GM18870 (cell line): ENCODE measurements at regions not wholly inside any gene's neighbourhood (a gene's known extent, or its start where the extent isn't known, plus 50 kb on each side); places are given as distances from the start of the nearest gene placed in this dataset.
"Not testable (repeated sequence)": the region's sequence is repeated elsewhere in the genome, so short reads cannot be mapped to it uniquely, and the experiment has no call there.

ENCODE experiments used
- ATAC-seq: cut with Tn5 transposase; IDR thresholded peaks from one replicate; pipeline ENCODE4 v1.9.1; 2021; ENCODE audit warnings: moderate library complexity; ENCODE audit not compliant: unreplicated experiment

DNA sequence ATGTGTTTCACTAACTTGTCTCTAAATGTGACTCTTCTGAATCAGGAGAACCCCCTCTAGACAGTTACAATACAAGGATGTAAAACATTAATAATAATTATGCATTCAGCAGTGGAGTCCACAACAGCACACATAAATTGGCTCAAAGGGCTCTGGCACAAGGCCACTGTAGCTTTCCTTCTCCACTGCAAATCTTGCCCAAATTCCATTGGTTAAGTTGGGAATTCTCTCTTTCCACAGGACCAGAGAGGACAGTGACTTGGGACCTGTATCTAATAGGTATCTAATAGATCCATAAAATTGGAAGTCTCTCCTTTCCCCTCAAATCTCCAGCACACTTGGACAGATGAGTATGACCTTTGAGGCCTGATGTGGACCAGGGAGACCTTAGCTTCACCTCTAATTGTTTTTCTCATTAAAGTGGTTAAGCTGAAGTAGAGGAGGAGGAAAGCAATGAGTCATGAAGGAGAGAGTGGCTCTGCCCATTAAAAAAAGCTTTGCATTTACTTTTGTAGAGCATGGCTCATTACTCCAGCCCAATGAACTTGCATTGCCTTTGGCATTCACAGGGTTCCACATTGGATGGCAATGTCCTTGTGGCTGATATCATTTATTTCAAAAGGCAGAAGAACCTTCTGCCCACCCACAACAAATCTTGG, 72.3 kb upstream of the SH3RF1 start:
- ATAC-seq: no peak

DNA sequence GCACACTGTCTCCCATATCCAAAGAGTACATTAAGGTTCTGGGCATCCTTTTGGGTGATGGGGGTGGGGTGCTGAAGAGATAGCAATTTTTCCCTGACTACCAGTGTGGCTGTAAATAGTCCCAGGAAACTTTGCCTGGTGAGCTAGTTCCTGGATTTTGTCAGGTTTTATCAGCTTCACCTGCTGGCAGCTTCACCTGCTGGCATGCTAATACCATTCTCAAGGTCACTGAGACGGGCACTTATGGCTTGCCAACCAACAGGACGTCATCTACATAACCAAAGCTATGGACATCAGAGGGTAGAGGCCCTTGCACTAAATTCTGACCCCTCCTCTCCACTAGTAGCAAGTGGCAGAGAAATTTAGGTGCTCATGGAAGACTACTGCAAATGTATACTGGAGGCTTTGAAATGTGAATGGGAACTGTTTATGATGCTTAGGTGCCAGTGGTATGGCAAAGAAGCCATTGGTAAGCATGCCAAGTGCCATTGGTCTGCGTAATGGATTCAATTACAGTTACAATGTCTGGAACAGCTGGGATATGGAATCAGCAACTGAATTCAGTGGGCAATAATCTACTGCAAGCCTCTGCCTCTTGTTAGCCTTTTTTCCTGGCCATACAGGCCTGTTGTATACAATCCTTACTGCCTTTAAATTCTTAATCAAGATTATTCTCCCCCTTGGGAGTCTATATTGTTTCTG, 71.6 kb upstream of the SH3RF1 start:
- no peak for ATAC-seq

DNA sequence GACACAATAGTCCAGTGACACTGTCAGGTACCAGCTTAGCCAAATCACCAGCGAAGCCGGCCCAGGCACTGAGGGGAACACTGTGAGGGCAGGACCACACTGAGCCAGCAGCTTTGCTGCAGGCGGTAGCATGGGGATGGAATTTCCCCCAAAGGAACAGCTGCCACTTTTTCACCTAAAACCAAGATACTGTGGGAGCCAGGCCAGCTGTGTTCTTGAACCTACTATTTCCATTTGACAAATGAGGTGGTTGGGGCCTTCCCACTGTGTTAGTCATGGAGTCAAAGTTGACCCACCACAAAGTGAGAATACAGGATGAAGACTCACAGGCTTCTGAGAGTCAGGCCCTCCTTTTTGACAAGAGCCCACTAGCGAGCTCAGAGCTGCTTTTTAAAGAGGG, 70.7 kb upstream of the SH3RF1 start:
- peak; percentile 87 for ATAC-seq

DNA sequence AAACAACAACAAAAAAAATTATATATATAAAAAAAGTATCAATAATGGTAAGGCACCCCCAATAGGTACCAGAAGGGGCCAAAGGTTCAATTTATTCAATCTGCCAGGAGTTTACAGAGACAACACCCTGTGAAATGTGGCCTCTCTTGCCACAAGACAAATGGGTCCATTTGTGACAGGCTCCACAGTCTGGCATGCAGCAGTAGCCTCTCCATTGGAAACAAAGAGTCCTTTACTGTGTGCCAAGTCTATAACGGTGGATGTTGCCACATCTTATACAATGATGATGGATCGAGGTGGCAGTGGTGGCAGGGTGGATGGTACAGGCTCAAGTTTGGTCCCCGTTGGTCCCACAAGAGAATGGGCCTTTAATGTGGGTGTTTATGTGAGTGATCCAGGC, 70.1 kb upstream of the SH3RF1 start:
- ATAC-seq: no peak

DNA sequence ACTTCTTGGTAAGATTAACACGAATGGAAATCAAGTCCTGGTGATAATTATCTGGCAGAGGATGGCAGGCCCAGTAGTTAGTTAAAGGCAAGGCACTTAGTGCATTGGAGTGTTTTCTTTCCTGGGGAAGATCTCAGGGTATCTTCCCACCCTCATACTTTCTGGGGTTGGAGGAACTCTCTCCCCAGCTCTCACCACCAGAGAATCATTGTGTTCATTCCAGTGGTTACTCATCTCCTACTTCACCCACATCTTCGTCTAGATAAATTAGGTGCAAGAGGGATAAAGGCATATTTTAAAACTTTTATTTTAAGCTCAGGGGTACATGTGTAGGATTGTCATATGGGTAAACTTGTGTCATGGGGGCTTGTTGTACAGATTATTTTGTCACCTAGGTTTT, 67.5 kb upstream of the SH3RF1 start:
- ATAC-seq: no peak

DNA sequence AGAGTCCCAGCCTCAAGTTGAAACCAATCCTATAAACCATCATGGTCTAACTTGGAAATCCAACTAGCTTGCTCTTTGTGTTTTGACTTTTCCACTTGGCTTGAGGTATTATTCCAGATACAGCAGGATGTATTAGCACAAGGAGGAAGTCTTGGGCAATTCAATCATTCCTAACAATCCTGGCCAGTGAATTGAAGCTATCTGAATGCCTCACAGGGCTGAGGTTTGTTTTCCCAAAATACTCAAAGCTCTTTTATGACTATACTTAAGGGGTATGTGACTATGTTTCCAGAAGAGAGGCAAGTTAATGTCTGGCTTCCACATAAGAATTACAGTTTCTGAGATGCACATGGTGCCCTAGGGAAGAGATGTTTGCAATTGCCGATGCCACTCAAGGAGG, 66.8 kb upstream of the SH3RF1 start:
- no peak for ATAC-seq

DNA sequence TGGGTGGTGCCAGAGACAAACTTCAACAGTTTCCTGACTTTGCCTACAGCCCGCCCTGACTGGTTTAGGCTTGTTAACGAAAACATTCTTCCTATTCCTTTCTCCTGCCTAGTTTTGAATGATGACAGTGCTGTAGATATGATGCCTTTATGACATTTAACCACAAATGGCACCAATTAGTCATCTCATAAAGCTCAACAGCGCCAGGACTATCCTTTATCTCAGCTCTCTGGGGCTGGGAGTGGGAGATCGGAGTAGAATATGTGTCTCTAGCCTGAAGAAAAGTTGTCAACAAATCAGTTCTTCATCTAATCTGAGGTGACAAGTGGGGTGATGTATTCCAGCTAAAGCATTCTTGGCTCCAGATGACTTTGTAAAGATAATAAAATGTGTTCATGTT, 64.6 kb upstream of the SH3RF1 start:
- ATAC-seq: no peak

DNA sequence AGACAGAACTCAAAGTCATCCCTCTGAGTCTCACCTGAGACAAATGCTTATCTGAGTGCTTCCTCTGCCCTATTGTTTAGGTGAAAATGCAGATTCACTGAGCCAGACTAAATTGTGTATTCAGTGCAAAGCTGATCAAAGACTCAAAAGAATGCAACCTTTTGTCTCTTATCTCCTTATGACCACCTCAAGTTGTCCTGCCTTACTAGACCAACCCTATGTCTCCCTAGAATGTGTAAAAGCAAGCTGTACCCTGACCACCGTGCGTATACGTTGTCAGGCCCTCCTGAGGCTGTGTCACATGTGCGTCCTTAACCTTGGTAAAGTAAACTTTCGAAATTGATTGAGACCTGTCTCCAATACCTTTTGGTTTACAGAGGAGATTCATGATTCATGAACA, 63.6 kb upstream of the SH3RF1 start:
- ATAC-seq: no peak

DNA sequence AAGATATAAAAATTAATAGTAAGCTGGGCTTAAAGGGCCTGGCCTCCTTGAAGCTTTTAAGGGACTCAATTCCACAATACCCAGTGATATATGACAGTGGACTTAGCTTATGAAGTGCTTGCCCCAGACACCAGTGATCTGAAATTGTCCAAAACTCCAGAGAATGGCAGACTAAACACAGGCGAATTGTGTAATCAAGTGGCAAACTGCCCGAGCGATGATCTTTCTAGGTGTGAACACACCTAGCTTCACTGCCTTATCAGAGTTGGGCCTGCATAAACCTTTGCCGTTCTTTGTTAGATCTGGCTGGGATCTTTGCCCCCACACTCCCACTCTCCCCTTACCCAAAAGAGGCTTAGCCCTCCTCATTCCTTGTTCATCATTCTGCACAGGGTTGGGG, 62.5 kb upstream of the SH3RF1 start:
- no peak for ATAC-seq

DNA sequence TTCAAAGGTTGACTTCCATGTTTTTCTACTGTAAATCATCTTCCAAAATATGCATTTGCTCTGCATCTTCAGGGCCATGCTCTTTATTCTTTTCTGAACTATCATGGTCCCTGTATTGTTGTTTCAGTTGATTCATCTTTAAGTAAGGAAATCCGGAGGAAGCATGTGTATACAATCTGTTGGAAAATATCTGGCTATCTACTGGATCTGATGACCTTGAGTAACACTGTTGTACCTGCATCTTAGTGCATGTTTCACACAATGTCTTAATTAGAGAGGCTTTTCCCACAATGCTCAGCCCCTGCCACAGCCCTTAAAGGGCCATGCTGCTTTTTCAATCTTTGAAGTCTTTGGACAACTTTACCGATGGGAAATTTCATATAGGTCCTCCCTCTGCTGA, 61.8 kb upstream of the SH3RF1 start:
- no peak for ATAC-seq

DNA sequence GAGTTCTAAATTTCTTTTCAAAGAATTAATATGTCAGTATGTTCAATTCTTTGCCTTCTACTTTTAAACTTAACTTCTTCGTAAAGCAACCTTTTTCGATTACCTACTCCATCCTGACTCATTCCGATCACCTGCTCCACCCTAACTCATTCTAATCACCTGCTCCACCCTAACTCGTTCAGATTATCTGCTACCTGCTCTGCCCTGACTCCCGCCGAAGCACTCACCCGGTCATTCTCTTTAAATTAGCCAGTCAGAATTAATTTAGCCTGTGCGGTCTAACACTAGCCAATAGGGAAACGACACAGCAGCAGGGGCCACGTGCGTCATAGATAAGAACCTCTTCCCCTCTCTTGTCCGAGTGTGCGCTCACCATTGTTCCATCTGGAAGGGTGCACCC, 60.1 kb upstream of the SH3RF1 start:
- no peak for ATAC-seq

DNA sequence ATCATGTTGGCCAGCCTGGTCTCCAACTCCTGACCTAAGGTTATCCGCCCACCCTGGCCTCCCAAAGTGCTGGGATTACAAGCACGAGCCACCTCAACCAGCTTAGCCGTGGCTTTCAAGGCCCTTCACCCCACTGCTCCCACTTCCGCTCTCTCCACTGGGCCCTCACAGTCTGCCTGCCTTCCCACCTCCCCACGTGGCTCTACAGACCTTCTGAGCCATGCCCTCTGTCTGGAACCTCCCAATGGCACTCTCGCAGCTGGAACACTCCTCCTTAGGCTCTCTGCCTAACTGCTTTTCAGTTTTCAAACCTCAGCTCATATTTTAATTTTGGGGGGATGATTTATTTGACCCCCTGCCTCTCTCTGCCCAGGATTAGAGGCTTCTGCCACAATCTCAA, 59.3 kb upstream of the SH3RF1 start:
- ATAC-seq: no peak

DNA sequence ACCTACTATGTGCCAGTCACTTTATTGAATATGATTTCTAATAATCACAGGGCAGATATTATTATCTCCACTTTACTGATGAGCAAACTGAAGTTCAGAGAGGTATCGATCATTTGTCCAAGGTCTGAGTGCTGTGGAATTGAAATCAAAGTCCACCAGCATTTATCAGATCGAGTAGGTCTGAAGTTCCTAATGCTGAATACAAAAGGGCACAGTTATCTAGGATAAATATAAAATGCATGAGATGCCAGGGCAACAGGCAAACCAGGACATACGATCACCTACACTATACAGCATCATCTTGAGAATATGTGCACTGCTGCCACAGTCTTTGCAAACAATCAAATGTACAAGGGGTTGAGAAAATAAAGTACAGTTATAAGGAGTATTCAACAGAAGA, 57.2 kb upstream of the SH3RF1 start:
- ATAC-seq: no peak

DNA sequence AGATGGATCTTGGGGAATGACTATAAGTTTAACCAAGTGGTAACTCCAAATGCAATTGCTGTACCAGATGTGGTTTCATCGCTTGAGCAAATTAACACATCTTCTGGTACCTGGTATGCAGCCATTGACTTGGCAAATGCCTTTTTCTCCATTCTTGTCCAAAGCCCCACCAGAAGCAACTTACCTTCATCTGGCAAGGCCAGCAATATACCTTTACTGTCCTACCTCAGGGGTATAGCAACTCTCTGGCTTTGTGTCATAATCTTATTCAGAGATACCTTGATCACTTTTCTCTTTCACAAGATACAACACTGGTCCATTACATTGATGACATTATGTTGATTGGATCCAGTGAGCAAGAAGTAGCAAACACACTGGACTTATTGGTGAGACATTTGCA, 53.2 kb upstream of the SH3RF1 start:
- ATAC-seq: not testable (repeated sequence)

DNA sequence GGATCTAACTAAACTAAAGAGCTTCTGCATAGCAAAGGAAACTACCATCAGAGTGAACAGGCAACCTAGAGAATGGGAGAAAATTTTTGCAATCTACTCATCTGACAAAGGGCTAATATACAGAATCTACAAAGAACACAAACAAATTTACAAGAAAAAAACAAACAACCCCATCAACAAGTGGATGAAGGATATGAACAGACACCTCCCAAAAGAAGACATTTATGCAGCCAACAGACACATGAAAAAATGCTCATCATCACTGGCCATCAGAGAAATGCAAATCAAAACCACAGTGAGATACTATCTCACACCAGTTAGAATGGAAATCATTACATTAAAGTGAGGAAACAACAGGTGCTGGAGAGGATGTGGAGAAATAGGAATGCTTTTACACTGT, 52.1 kb upstream of the SH3RF1 start:
- not testable (repeated sequence) for ATAC-seq
